22Rv1 (cell line): ENCODE measurements at regions not wholly inside any gene's neighbourhood (a gene's known extent, or its start where the extent isn't known, plus 50 kb on each side); places are given as distances from the start of the nearest gene placed in this dataset.
"Not testable (repeated sequence)": the region's sequence is repeated elsewhere in the genome, so short reads cannot be mapped to it uniquely, and the experiment has no call there.

Experiments
- H3K27ac ChIP-seq: fragments of 450-650 bp; 2 replicates; pipeline ENCODE4 v1.5.1; 2017
- CTCF ChIP-seq: fragments of 450-650 bp; IDR thresholded peaks from 2 replicates; pipeline ENCODE4 v1.5.1; 2017; ENCODE audit warnings: mild to moderate bottlenecking
- ZFX ChIP-seq: fragments of 450-650 bp; IDR thresholded peaks from 2 replicates; pipeline ENCODE4 v1.6.1; 2017; ENCODE audit warnings: antibody characterized with exemption, borderline replicate concordance

DNA sequence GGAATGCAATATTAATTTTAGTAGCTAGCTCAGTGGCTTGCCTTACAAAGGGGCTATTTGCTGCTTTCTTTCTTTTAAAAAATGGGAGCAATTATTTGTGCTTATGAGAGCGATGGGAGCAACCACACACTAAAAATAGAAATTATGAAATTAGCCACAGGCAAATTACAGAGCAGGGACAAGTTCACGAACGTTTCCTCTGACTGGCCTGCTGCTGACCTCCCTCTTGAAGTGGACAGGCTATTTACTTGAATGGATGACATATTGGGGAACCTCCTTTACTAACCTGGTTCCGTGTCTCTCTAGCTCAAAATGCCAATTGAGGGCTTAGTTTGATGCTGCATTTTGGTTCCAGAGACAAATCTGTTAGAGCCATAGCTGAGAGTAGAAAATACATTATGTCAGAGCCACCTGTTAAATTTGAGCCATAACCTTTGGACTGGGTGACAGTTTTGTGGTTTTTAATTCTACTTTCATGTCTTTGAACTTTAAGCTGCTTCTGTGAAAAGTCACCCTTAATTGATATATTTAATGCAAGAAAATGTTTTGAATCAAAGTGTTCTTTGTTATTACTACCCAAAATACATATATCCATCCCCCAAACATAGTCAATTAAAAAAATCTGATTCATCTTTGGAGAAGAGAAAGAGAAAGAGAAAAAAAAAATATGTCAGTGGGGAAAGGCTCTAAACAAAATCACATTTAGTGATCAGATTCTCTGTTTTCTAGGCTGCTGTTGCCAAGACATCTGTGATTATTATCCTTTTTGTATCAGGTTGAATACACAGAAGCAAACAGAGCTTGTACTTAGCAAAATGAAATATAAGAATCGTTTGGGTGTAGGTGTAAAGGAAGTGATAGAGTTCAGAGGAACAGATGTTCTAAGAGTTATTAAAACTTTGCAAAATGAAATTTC lies 351.9 kb downstream of the ADGRL2 start:
- TF ChIP-seq CTCF, result no peak
- TF ChIP-seq ZFX, result no peak
- no peak overlapping the region for H3K27ac ChIP-seq

- H3K27ac ChIP-seq, result no peak overlapping the region
- TF ChIP-seq CTCF, result no peak
- TF ChIP-seq ZFX, result no peak
These were observed 344.9 kb downstream of the ADGRL2 start for GRCh38 chr1:82145656-82146055.

DNA sequence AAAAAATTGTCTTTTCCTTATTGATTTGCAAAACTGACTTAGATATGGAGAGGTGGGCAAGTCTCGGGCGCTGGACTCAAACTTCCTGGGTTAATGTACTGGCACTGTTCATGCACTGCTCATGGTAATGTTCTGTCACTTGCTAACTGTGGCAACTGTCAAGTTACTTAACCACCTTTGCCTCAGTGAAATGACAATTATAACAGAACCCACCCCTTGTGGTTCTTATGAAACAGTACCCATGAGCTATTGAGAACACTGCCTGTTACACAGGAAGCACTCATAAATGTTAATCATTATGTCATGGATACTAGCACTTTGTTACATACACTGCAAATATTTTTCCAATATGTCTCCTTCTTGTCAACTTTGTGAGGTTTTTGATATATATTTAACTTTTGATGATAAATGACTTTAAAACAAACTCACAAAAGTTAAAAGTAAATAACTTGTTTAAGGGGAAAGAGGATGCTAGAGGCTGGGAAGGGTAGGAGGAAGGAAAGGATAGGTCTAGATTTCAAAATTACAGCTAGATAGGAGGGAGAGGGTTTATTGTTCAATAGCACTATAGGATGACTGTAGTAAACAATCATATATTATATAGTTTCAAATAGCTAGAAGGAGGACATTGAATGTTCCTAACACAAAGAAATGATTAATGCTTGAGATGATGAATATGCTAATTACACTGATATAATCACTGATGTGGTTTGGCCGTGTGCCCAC lies 342.5 kb downstream of the ADGRL2 start:
- no peak overlapping the region for H3K27ac ChIP-seq

GRCh38 chr1:82141390-82141789 lies 340.7 kb downstream of the ADGRL2 start:
- TF ChIP-seq ZFX (no peak), CTCF (no peak)
- no peak overlapping the region for H3K27ac ChIP-seq

More for the DNA sequence above, 342.5 kb downstream of the ADGRL2 start:
- no peak for TF ChIP-seq ZFX
- no peak for TF ChIP-seq CTCF

DNA sequence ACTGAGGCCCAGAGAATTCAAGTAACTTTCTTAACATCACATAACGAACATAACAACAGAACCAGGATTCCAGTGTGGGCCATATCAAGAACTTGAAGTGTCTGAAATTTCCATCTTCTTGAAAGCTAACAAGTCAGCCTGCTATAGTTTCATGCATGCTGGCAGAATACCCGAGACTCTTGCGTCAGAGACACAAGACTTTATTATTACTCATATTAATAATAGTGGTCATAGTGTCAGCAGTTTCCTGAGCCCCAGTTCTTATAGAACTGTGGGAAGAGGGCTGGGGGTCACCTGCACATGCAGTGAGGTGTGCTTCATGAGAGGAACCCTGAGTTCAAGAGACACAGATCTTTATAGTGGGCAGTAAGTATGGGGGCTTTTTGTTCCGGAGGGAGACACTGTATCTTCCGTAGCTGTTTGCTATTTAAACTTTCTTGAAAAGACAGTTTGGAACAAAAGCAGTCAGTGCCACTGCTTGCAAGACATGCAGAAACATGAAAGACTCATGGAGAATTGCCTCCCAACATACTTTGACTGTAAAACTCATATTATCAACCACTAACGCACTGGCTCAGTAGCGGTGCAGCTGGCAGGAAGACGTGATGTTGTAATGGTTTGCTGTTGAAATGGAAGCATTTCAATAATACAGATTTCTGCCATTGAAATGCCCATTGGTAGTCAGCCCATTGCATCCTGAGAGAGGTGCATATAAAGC lies 339.2 kb downstream of the ADGRL2 start:
- H3K27ac ChIP-seq, result no peak overlapping the region
- TF ChIP-seq ZFX (no peak), CTCF (no peak)

- not testable (repeated sequence) for H3K27ac ChIP-seq
These were observed 335.6 kb downstream of the ADGRL2 start for GRCh38 chr1:82136351-82136750.

DNA sequence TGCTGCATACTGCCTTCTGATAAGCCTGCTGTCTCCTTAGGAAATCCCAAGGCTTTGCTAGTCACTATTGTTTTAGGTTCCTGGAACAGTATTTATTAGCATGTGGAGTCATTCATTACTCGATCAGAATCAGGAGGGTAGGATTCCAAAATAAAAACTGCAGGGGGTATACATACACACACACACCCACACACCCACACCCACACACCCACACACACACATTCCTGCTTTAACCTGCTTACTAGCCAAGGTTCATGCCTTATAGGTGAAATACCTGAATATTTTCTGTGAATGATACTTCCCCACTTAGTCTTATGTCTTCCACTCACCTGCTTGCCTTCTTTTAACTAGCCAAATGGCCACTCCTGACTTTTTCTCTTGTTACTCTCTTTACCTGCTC lies 325.1 kb downstream of the ADGRL2 start:
- TF ChIP-seq CTCF, result no peak
- no peak overlapping the region for H3K27ac ChIP-seq
